NT2/D1 (cell line): ENCODE measurements at regions not wholly inside any gene's neighbourhood (a gene's known extent, or its start where the extent isn't known, plus 50 kb on each side); places are given as distances from the start of the nearest gene placed in this dataset.
A peak's percentile ranks its signal among the peaks of the same experiment; 100 is the strongest.

Experiments used
- DNase-seq: peaks from one replicate; pipeline ENCODE4 v3.0.0-alpha.2; 2011; ENCODE audit warnings: low read depth, low spot score
- H3K27me3 ChIP-seq: 2 replicates; pipeline ENCODE4 v1.6.0; 2011; ENCODE audit warnings: mild to moderate bottlenecking; ENCODE audit not compliant: insufficient read length, insufficient read depth
- H3K36me3 ChIP-seq: 2 replicates; pipeline ENCODE4 v1.6.1; 2011; ENCODE audit warnings: mild to moderate bottlenecking, low read length, mixed read lengths; ENCODE audit not compliant: insufficient read depth, insufficient read length
- H3K4me1 ChIP-seq: 2 replicates; pipeline ENCODE4 v1.5.1; 2011; ENCODE audit not compliant: insufficient read depth, insufficient read length
- H3K4me3 ChIP-seq: 2 replicates; pipeline ENCODE4 v1.5.1; 2011; ENCODE audit warnings: low read depth; ENCODE audit not compliant: insufficient read length
- H3K9ac ChIP-seq: 2 replicates; pipeline ENCODE4 v1.6.0; 2011; ENCODE audit warnings: low read depth; ENCODE audit not compliant: insufficient read length
- H3K9me3 ChIP-seq: 2 replicates; pipeline ENCODE4 v1.5.1; 2011; ENCODE audit warnings: mild to moderate bottlenecking, low read length; ENCODE audit not compliant: insufficient read depth
- SUZ12 ChIP-seq: IDR thresholded peaks from 2 replicates; pipeline ENCODE4 v1.6.1; 2011; ENCODE audit not compliant: insufficient read length, insufficient read depth; ENCODE audit errors: extremely low read depth
- YY1 ChIP-seq: IDR thresholded peaks from 2 replicates; pipeline ENCODE4 v1.6.1; 2011; ENCODE audit not compliant: insufficient read length, insufficient read depth
- ZNF274 ChIP-seq: IDR thresholded peaks from 2 replicates; pipeline ENCODE4 v1.6.1; 2011; ENCODE audit warnings: mild to moderate bottlenecking, low read depth, low read length

- H3K27me3 ChIP-seq = no peaks in the 10 kb centered on the region
- no peaks in the 10 kb centered on the region for H3K4me1 ChIP-seq
- H3K9me3 ChIP-seq = no peaks in the 10 kb centered on the region; the same call in 1 of the 2 replicates
- TF ChIP-seq SUZ12 (no peak), ZNF274 (no peak), YY1 (no peak)
- no peak overlapping the region for H3K9ac ChIP-seq
- no peaks in the 10 kb centered on the region for H3K36me3 ChIP-seq
- no peak overlapping the region for H3K4me3 ChIP-seq
- DNase-seq = peak; percentile 28
These were observed 57.8 kb upstream of the ST8SIA3 start for GRCh38 chr18:57294547-57294946.

GRCh38 chr18:57296336-57296735 lies 56.0 kb upstream of the ST8SIA3 start:
- DNase-seq = no peak
- no peaks in the 10 kb centered on the region for H3K36me3 ChIP-seq
- no peaks in the 10 kb centered on the region for H3K27me3 ChIP-seq
- no peak overlapping the region for H3K9ac ChIP-seq
- H3K9me3 ChIP-seq = no peaks in the 10 kb centered on the region
- TF ChIP-seq SUZ12 (no peak), ZNF274 (no peak), YY1 (no peak)
- H3K4me3 ChIP-seq = no peak overlapping the region
- no peaks in the 10 kb centered on the region for H3K4me1 ChIP-seq

DNA sequence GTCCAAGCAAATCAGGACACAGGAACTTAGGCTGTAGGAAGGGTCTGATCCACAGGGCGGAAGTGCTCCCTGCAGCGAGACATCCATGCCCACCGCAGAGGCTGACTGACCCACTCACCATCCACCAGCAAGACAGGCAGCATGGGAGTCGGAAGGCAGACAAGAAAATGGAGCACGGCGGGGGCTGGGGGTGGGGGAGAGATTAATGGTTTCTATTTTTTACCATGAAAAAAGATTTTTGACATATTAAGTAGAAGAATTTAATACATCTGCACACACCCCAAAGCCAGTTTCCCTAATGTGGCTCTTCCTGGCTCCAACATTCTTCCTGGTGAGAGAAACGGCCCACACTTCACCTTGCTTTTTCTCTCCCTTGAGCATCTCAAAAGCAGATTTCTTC lies 55.1 kb upstream of the ST8SIA3 start:
- DNase-seq = no peak
- Histone ChIP-seq H3K9me3 (no peaks in the 10 kb centered on the region), H3K27me3 (no peaks in the 10 kb centered on the region), H3K4me3 (no peak overlapping the region), H3K4me1 (no peaks in the 10 kb centered on the region), H3K36me3 (no peaks in the 10 kb centered on the region), H3K9ac (no peak overlapping the region)
- TF ChIP-seq SUZ12 (no peak), ZNF274 (no peak), YY1 (no peak)

- H3K4me3 ChIP-seq = no peak overlapping the region
- no peak for TF ChIP-seq YY1
- TF ChIP-seq SUZ12 = no peak
- no peak for TF ChIP-seq ZNF274
- no peak overlapping the region for H3K9ac ChIP-seq
- H3K27me3 ChIP-seq = no peaks in the 10 kb centered on the region
- no peaks in the 10 kb centered on the region for H3K36me3 ChIP-seq
- no peaks in the 10 kb centered on the region for H3K4me1 ChIP-seq
- H3K9me3 ChIP-seq = no peaks in the 10 kb centered on the region
- no peak for DNase-seq
These were observed 52.4 kb upstream of the ST8SIA3 start for GRCh38 chr18:57299931-57300330.

DNA sequence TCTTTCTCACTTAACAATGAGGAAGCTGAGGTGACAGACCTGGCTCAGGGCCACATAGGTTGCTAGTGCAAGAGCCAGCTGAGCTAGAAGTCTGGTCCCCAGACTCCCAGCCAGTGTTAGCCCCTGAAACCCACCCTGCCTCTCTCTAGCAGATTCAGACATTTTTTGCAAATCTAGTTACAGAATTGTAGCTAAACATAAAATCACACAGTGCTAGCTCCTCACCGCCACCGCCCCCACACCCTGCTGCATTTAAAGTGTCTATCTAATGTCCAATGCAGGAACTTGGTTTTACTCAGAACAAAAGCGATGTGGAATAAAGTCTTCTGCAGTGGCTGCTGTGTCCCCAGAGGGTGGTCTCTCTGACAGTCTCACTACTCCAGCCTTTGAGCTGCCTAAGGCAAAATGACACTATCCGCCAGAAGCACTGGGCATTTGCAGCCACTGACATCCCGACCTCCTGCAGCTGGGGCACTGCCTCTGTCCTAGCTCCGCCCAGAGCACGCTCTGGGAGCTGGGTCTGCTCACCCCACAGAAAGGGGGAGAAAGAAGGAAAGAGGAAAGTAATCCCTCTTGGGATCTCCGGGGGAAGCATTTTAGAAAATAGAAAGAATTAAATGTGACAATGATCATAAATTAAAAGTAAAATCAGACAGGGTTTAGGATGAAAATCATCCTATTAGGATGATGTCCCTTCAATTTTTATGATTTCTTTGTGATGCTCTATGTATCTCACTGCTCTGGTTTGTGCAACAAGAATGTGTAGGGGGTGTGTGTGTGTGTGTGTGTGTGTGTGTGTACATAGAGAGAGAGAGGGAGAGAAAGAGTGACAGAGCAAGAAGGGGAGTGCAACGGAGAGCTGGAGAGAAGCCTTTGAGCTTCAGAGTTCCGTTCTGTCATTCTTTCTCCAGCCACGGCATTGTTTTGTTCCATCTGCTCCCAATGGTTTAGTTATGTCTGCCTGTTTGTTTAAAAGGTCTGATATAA lies 50.5 kb upstream of the ST8SIA3 start:
- Histone ChIP-seq H3K4me1 (no peaks in the 10 kb centered on the region), H3K27me3 (no peaks in the 10 kb centered on the region), H3K9ac (no peak overlapping the region), H3K9me3 (no peaks in the 10 kb centered on the region), H3K4me3 (no peak overlapping the region), H3K36me3 (no peaks in the 10 kb centered on the region)
- DNase-seq = no peak
- no peak for TF ChIP-seq ZNF274
